Lung (tissue), 11 donors: ENCODE measurements at regions not wholly inside any gene's neighbourhood (a gene's known extent, or its start where the extent isn't known, plus 50 kb on each side); places are given as distances from the start of the nearest gene placed in this dataset.
A peak's percentile ranks its signal among the peaks of the same experiment; 100 is the strongest.
"Not testable (repeated sequence)": the region's sequence is repeated elsewhere in the genome, so short reads cannot be mapped to it uniquely, and the experiment has no call there.

Source experiments
- ATAC-seq: fragments of 200-7000 bp; cut with Tn5 transposase; one replicate; pipeline ENCODE4 v1.9.1; 2020; ENCODE audit warnings: moderate number of reproducible peaks; ENCODE audit not compliant: insufficient read depth, low FRiP score
- DNase-seq, 3 donors: peaks; one replicate each; pipeline ENCODE4 v3.0.0-alpha.2; 2013 to 2017
- H3K27ac ChIP-seq, 2 donors: one replicate each; pipeline ENCODE4 v1.5.1; 2013; ENCODE audit warnings: mild to moderate bottlenecking in 2 of 2, moderate library complexity in 2 of 2, control low read depth in 1 of 2, inconsistent platforms in 1 of 2, low read depth in 1 of 2, low read length in 1 of 2
- H3K27me3 ChIP-seq, 3 donors: one replicate each; pipeline ENCODE4 v1.5.1; 2013; ENCODE audit warnings: low read length in 2 of 3; ENCODE audit not compliant: control insufficient read depth in 3 of 3, insufficient read depth in 3 of 3
- H3K36me3 ChIP-seq, 4 donors: one replicate each; pipeline ENCODE4 v1.5.1; 2013; ENCODE audit warnings: low read length in 4 of 4, mild to moderate bottlenecking in 1 of 4, moderate library complexity in 1 of 4; ENCODE audit not compliant: control insufficient read depth in 4 of 4, insufficient read depth in 4 of 4
- H3K4me1 ChIP-seq, 5 donors: one replicate each; pipeline ENCODE4 v1.5.1; 2013; ENCODE audit warnings: low read length in 5 of 5, mild to moderate bottlenecking in 2 of 5, moderate library complexity in 1 of 5; ENCODE audit not compliant: control insufficient read depth in 5 of 5, insufficient read depth in 5 of 5
- H3K4me3 ChIP-seq: one replicate; pipeline ENCODE4 v1.5.1; 2013; ENCODE audit warnings: mild to moderate bottlenecking, control low read depth, moderate library complexity
- H3K9ac ChIP-seq, 2 donors: one replicate each; pipeline ENCODE4 v1.5.1; 2013; ENCODE audit warnings: low read length in 2 of 2, control low read depth in 1 of 2; ENCODE audit not compliant: insufficient read depth in 1 of 2
- H3K9me3 ChIP-seq, 4 donors: one replicate each; pipeline ENCODE4 v1.5.1; 2013; ENCODE audit warnings: low read length in 3 of 4, mild to moderate bottlenecking in 1 of 4, moderate library complexity in 1 of 4; ENCODE audit not compliant: control insufficient read depth in 4 of 4, insufficient read depth in 3 of 4
- CTCF ChIP-seq: IDR thresholded peaks from 2 replicates; pipeline ENCODE4 v1.5.1; 2012; ENCODE audit warnings: mild to moderate bottlenecking; ENCODE audit errors: control extremely low read depth, extremely low read depth
- WGBS, 2 donors: extraction: QIAGEN DNeasy Blood & Tissue Kit; methylation state at CpG; one replicate each; pipeline ENCODE4 v1.1.7; 2013; 5-methylcytosine and 5-hydroxymethylcytosine counted together
- donor health status: control.
- donor health status: control.
- donor health status: Bipolar disorder and iron deficiency.
- donor health status: healthy.
- donor health status: DM: yes; HTN: yes; CAD: no.

- H3K27ac ChIP-seq, result no peak overlapping the region
- no peak overlapping the region for H3K4me3 ChIP-seq
- H3K27me3 ChIP-seq, result peaks cover 3 to 5% (median 5%) of the 10 kb centered on the region in 3 donors
- TF ChIP-seq CTCF, result no peak
- peaks cover 0 to 7% (median 0%) of the 10 kb centered on the region in 4 donors for H3K9me3 ChIP-seq
- no peaks in the 10 kb centered on the region for H3K36me3 ChIP-seq
- no peak for ATAC-seq
- 41 to 61% methylated on average over 4 of the region's 4 CpGs for WGBS, 2 donors
- DNase-seq, result peak in 2 of 3 donors; percentile 1 to 14
- H3K9ac ChIP-seq, result no peak overlapping the region
- H3K4me1 ChIP-seq, result no peaks in the 10 kb centered on the region
Measured at GRCh38 chrX:37509349-37509748, 62.1 kb upstream of the LANCL3 start.

- not testable (repeated sequence) for H3K27me3 ChIP-seq, H3K4me3 ChIP-seq, H3K9ac ChIP-seq, H3K36me3 ChIP-seq, H3K4me1 ChIP-seq, H3K9me3 ChIP-seq, DNase-seq, H3K27ac ChIP-seq, ATAC-seq
- WGBS, 2 donors, result no CpG with 5 or more reads among the region's 1 CpG
Measured at GRCh38 chrX:37516512-37516911, 54.9 kb upstream of the LANCL3 start.

GRCh38 chrX:37519261-37519660 is 52.2 kb upstream of the LANCL3 start:
- not testable (repeated sequence) for H3K4me1 ChIP-seq, DNase-seq, H3K27me3 ChIP-seq, ATAC-seq, H3K4me3 ChIP-seq, H3K27ac ChIP-seq, H3K9me3 ChIP-seq, H3K9ac ChIP-seq, H3K36me3 ChIP-seq
- 76 to 89% methylated on average over 4 of the region's 4 CpGs for WGBS, 2 donors

GRCh38 chrX:37520860-37521450 is 50.5 kb upstream of the LANCL3 start:
- not testable (repeated sequence) for H3K9ac ChIP-seq, DNase-seq, H3K36me3 ChIP-seq, H3K4me3 ChIP-seq, H3K4me1 ChIP-seq, H3K27me3 ChIP-seq, ATAC-seq, H3K9me3 ChIP-seq
- peak overlapping the region in 1 of 2 donors; percentile 21 for H3K27ac ChIP-seq
- 66 to 90% methylated on average over 4 of the region's 4 CpGs for WGBS, 2 donors
